ENCODE measurements at regions not wholly inside any gene's neighbourhood (a gene's known extent, or its start where the extent isn't known, plus 50 kb on each side); places are given as distances from the start of the nearest gene placed in this dataset.

GRCh38 chr17:11121341-11121985 lies 119.5 kb upstream of the SHISA6 start:
- DNase-seq (ENCODE audit: low spot score), result no peak
- H3K4me1 Mint-ChIP-seq (ENCODE audit: low read depth), result no peaks in the 10 kb centered on the region
- no peaks in the 10 kb centered on the region for H3K27me3 Mint-ChIP-seq (ENCODE audit: low read depth)
- H3K4me3 Mint-ChIP-seq (ENCODE audit: unreplicated experiment), result no peak overlapping the region
- H3K27ac Mint-ChIP-seq (ENCODE audit: unreplicated experiment), result no peak overlapping the region
- H3K9me3 Mint-ChIP-seq (ENCODE audit: low read depth), result peaks cover 17% of the 10 kb centered on the region
- no peaks in the 10 kb centered on the region for H3K36me3 Mint-ChIP-seq (ENCODE audit: low read depth)
- TF ChIP-seq CTCF (IDR thresholded peaks at IDR 0.05), result no peak

- no peaks in the 10 kb centered on the region for H3K27me3 Mint-ChIP-seq (ENCODE audit: low read depth)
- H3K27ac Mint-ChIP-seq (ENCODE audit: unreplicated experiment), result no peak overlapping the region
- H3K9me3 Mint-ChIP-seq (ENCODE audit: low read depth), result peaks cover 20% of the 10 kb centered on the region
- TF ChIP-seq CTCF (IDR thresholded peaks at IDR 0.05), result no peak
- no peak overlapping the region for H3K4me3 Mint-ChIP-seq (ENCODE audit: unreplicated experiment)
- DNase-seq (ENCODE audit: low spot score), result no peak
- H3K4me1 Mint-ChIP-seq (ENCODE audit: low read depth), result no peaks in the 10 kb centered on the region
- no peaks in the 10 kb centered on the region for H3K36me3 Mint-ChIP-seq (ENCODE audit: low read depth)
Observed at GRCh38 chr17:11109106-11109505, 131.9 kb upstream of the SHISA6 start.

GRCh38 chr17:11105141-11105540 lies 135.9 kb upstream of the SHISA6 start:
- no peak overlapping the region for H3K27ac Mint-ChIP-seq (ENCODE audit: unreplicated experiment)

GRCh38 chr17:11097121-11097520 lies 143.9 kb upstream of the SHISA6 start:
- TF ChIP-seq CTCF (IDR thresholded peaks at IDR 0.05), result no peak
- Mint-ChIP-seq H3K27me3 (ENCODE audit: low read depth) (no peaks in the 10 kb centered on the region), H3K27ac (ENCODE audit: unreplicated experiment) (no peak overlapping the region), H3K4me1 (ENCODE audit: low read depth) (no peaks in the 10 kb centered on the region), H3K4me3 (ENCODE audit: unreplicated experiment) (no peak overlapping the region), H3K9me3 (ENCODE audit: low read depth) (no peaks in the 10 kb centered on the region), H3K36me3 (ENCODE audit: low read depth) (no peaks in the 10 kb centered on the region)
- DNase-seq (ENCODE audit: low spot score), result no peak

More at GRCh38 chr17:11105141-11105540, 135.9 kb upstream of the SHISA6 start:
- Mint-ChIP-seq H3K9me3 (ENCODE audit: low read depth) (peaks cover 15% of the 10 kb centered on the region), H3K4me3 (ENCODE audit: unreplicated experiment) (no peak overlapping the region), H3K36me3 (ENCODE audit: low read depth) (no peaks in the 10 kb centered on the region), H3K27me3 (ENCODE audit: low read depth) (no peaks in the 10 kb centered on the region), H3K4me1 (ENCODE audit: low read depth) (no peaks in the 10 kb centered on the region)
- DNase-seq (ENCODE audit: low spot score), result no peak
- TF ChIP-seq CTCF (IDR thresholded peaks at IDR 0.05), result no peak

- no peak for DNase-seq (ENCODE audit: low spot score)
- Mint-ChIP-seq H3K27me3 (ENCODE audit: low read depth) (no peaks in the 10 kb centered on the region), H3K4me1 (ENCODE audit: low read depth) (no peaks in the 10 kb centered on the region), H3K36me3 (ENCODE audit: low read depth) (no peaks in the 10 kb centered on the region), H3K9me3 (ENCODE audit: low read depth) (peaks cover 9% of the 10 kb centered on the region), H3K27ac (ENCODE audit: unreplicated experiment) (no peak overlapping the region), H3K4me3 (ENCODE audit: unreplicated experiment) (no peak overlapping the region)
- TF ChIP-seq CTCF (IDR thresholded peaks at IDR 0.05), result no peak
Observed at GRCh38 chr17:11094331-11094730, 146.7 kb upstream of the SHISA6 start.
